SJCRH30 (cell line): ENCODE measurements at regions not wholly inside any gene's neighbourhood (a gene's known extent, or its start where the extent isn't known, plus 50 kb on each side); places are given as distances from the start of the nearest gene placed in this dataset.

ENCODE experiments used
- DNase-seq, 2 experiments: peaks; one replicate each; pipeline ENCODE4 v3.0.0-alpha.2; 2015 to 2020
- H3K27ac ChIP-seq: fragments of 250-450 bp; sonication (Bioruptor Pico); 2 replicates; pipeline ENCODE4 v1.5.1; 2020; ENCODE audit warnings: mild to moderate bottlenecking, moderate library complexity
- H3K27me3 ChIP-seq: fragments of 250-450 bp; sonication (Bioruptor Pico); 2 replicates; pipeline ENCODE4 v1.5.1; 2020; ENCODE audit warnings: mild to moderate bottlenecking, moderate library complexity
- H3K36me3 ChIP-seq: fragments of 250-450 bp; sonication (Bioruptor Pico); 2 replicates; pipeline ENCODE4 v1.5.1; 2020; ENCODE audit warnings: mild to moderate bottlenecking, moderate library complexity
- H3K4me1 ChIP-seq: fragments of 250-450 bp; sonication (Bioruptor Pico); 2 replicates; pipeline ENCODE4 v1.5.1; 2020; ENCODE audit warnings: mild to moderate bottlenecking, moderate library complexity
- H3K4me3 ChIP-seq: fragments of 250-450 bp; sonication (Bioruptor Pico); 2 replicates; pipeline ENCODE4 v1.5.1; 2020; ENCODE audit warnings: mild to moderate bottlenecking, moderate library complexity
- H3K9me3 ChIP-seq: fragments of 250-450 bp; sonication (Bioruptor Pico); replicated peaks from 2 replicates; pipeline ENCODE4 v1.5.1; 2020; ENCODE audit warnings: mild to moderate bottlenecking, moderate library complexity

- Histone ChIP-seq H3K27ac (no peak overlapping the region), H3K36me3 (no peaks in the 10 kb centered on the region), H3K9me3 (no peaks in the 10 kb centered on the region), H3K27me3 (0 out of 2 replicates have a peak, but pooled peaks cover 4% of the 10 kb centered on the region), H3K4me3 (no peak overlapping the region), H3K4me1 (no peaks in the 10 kb centered on the region)
- DNase-seq, result no peak
These were observed 192.6 kb upstream of the GGTLC1 start for GRCh38 chr20:24181151-24181550.

- Histone ChIP-seq H3K36me3 (no peaks in the 10 kb centered on the region), H3K27ac (no peak overlapping the region), H3K4me3 (no peak overlapping the region), H3K4me1 (0 out of 2 replicates have a peak, but pooled peaks cover 3% of the 10 kb centered on the region), H3K27me3 (no peaks in the 10 kb centered on the region), H3K9me3 (peaks cover 4% of the 10 kb centered on the region; the same call in 1 of the 2 replicates)
- DNase-seq, result no peak
These were observed 180.7 kb upstream of the GGTLC1 start for GRCh38 chr20:24169256-24169655.

DNA sequence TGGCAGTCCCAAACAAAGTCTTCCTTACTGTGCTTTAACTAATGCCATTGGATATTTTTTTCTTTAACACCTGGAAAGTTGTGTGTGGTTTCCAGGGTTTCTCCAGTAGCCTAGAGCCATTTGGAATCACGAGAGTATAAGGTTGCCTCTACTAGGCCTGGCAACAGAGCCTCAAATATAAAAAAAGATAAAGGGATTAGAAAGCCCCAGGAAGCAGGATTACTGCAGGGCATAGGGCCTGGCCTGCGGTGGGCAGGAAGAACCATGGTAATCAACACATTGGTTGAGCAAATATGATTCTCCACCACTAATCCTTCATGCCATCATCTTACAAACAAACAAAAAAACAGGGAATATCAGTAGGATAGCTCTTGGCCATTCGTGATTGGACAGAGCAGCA, 177.8 kb upstream of the GGTLC1 start:
- no peaks in the 10 kb centered on the region for H3K36me3 ChIP-seq
- no peak overlapping the region for H3K27ac ChIP-seq

DNA sequence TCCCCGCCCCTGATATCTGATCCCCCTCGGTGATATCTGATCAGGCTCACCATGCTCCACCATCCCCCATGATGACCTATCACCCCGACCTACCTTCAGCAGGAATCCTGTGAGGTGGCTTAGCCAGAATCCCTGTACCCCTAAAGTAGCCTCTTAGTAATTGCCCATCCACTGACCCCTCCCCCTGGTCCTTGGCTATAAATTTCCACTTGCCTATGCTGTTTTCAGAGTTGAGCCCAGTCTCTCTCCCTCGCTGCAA, 177.5 kb upstream of the GGTLC1 start:
- DNase-seq, result no peak
- Histone ChIP-seq H3K4me3 (no peak overlapping the region), H3K4me1 (0 out of 2 replicates have a peak, but pooled peaks cover 3% of the 10 kb centered on the region), H3K27ac (no peak overlapping the region), H3K9me3 (no peaks in the 10 kb centered on the region), H3K36me3 (no peaks in the 10 kb centered on the region), H3K27me3 (no peaks in the 10 kb centered on the region)

More for the DNA sequence above, 177.8 kb upstream of the GGTLC1 start:
- H3K27me3 ChIP-seq, result no peaks in the 10 kb centered on the region
- H3K9me3 ChIP-seq, result no peaks in the 10 kb centered on the region
- DNase-seq, result peak in 1 of 2 experiments; percentile 31
- 0 out of 2 replicates have a peak, but pooled peaks cover 3% of the 10 kb centered on the region for H3K4me1 ChIP-seq
- H3K4me3 ChIP-seq, result no peak overlapping the region

DNA sequence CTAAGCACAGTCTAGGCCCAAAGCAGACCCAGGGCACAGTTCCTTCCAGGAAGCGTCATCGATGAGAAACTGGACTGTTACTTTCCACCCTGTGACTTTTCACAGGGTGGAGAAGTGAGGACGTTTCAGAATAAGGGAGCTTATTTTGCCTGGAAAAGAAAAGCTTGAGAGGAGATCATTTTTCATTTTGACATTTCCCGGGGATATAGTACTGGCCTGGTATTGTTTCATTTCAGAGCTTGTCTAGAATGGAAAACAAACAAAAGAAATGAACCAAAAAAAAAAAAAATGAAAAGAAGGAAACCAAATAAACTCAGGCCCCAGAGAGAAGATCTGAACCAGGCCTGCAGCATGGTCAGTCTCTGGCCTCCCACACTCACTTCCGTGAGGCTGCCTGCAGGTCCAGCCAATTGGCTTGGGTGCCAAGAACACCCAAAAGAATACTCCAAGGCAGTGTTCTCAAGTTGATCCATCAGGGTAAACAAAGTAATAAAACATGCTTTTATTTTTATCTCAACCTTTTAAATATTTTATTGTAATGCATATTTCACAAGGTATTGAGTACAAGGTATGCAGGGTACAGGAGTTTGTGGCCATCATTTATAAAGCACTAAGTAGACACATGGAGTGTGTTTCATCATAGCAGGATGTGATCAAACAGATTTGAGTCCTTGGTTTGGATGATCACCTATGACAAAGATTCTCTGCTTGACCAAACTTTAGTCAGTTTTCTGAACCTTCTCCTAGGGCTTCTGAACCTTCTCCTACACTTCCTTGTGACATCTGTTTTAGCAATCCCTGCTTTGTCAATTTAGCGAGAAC, 176.9 kb upstream of the GGTLC1 start:
- no peaks in the 10 kb centered on the region for H3K36me3 ChIP-seq
- H3K4me3 ChIP-seq, result no peak overlapping the region
- H3K4me1 ChIP-seq, result 0 out of 2 replicates have a peak, but pooled peaks cover 3% of the 10 kb centered on the region
- no peak overlapping the region for H3K27ac ChIP-seq
- DNase-seq, result no peak
- H3K27me3 ChIP-seq, result no peaks in the 10 kb centered on the region
- H3K9me3 ChIP-seq, result no peaks in the 10 kb centered on the region

DNA sequence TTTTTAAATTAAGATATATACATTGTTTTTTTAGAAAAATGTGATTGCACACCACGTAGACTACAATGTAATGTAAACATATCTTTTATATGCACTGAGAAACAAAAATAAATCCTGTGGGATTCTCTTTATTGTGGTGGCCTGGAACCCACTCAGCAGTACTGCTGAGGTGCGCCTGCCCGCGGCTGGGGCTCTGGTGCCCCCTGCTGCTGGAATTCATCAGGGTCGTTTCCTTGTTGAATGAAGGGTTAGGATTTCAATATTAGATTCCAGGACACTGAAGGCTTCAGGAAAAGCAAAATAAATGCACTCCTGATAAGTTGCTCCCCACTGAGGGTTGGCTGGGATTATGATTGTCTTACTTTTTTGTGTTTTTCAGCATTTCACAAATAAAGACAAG, 175.8 kb upstream of the GGTLC1 start:
- Histone ChIP-seq H3K4me1 (0 out of 2 replicates have a peak, but pooled peaks cover 3% of the 10 kb centered on the region), H3K27me3 (no peaks in the 10 kb centered on the region), H3K4me3 (no peak overlapping the region), H3K36me3 (no peaks in the 10 kb centered on the region), H3K27ac (no peak overlapping the region), H3K9me3 (no peaks in the 10 kb centered on the region)
- DNase-seq, result peak in 1 of 2 experiments; percentile 24

- H3K27me3 ChIP-seq, result no peaks in the 10 kb centered on the region
- no peaks in the 10 kb centered on the region for H3K9me3 ChIP-seq
- H3K4me3 ChIP-seq, result no peak overlapping the region
- no peak for DNase-seq
- 0 out of 2 replicates have a peak, but pooled peaks cover 3% of the 10 kb centered on the region for H3K4me1 ChIP-seq
- H3K27ac ChIP-seq, result no peak overlapping the region
- no peaks in the 10 kb centered on the region for H3K36me3 ChIP-seq
These were observed 174.9 kb upstream of the GGTLC1 start for GRCh38 chr20:24163506-24163905.

DNA sequence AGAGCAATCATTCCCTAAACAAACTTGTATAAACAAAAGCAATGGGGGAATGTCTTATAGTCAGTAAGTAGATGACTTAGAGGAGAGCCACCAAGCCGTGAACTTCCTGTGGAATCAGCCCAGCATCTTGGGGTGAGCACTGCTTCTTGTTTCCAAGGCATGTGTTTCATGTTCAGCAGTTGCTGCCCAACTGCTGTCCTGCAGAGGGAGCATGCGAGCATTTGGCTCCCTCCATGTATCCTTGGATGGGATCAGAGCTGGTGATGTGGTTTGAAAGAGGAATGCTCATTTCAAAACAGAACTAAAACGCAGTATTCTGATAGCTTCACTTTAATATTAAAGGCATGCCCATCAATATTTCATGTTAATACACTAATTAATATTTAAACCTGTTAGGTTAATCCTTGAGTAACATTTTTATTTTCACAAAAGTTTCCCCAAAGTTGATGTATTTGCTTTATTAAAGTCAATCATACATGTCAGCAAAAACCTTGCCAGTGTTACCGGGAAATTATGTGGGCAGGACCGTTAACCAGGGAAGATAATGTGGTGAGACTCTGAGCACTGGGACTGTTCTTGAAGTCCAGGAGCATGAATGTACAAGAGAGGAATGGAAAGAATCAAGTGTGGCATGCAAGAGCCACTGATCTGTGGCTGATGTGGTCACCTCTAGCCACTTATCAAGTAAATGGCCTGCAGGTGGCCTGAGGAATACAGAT, 172.1 kb upstream of the GGTLC1 start:
- H3K4me1 ChIP-seq, result no peaks in the 10 kb centered on the region
- H3K27me3 ChIP-seq, result no peaks in the 10 kb centered on the region
- peak; percentile 22 to 62 for DNase-seq
- no peak overlapping the region for H3K27ac ChIP-seq
- no peaks in the 10 kb centered on the region for H3K9me3 ChIP-seq
- H3K4me3 ChIP-seq, result no peak overlapping the region
- H3K36me3 ChIP-seq, result no peaks in the 10 kb centered on the region

GRCh38 chr20:24158281-24158680, 169.7 kb upstream of the GGTLC1 start:
- Histone ChIP-seq H3K27me3 (no peaks in the 10 kb centered on the region), H3K27ac (no peak overlapping the region), H3K4me3 (no peak overlapping the region), H3K9me3 (no peaks in the 10 kb centered on the region), H3K36me3 (no peaks in the 10 kb centered on the region), H3K4me1 (no peaks in the 10 kb centered on the region)
- no peak for DNase-seq

GRCh38 chr20:24157213-24157612, 168.6 kb upstream of the GGTLC1 start:
- H3K9me3 ChIP-seq, result no peaks in the 10 kb centered on the region
- no peak overlapping the region for H3K4me3 ChIP-seq
- no peaks in the 10 kb centered on the region for H3K4me1 ChIP-seq
- H3K36me3 ChIP-seq, result no peaks in the 10 kb centered on the region
- no peak for DNase-seq
- H3K27ac ChIP-seq, result no peak overlapping the region
- no peaks in the 10 kb centered on the region for H3K27me3 ChIP-seq

DNA sequence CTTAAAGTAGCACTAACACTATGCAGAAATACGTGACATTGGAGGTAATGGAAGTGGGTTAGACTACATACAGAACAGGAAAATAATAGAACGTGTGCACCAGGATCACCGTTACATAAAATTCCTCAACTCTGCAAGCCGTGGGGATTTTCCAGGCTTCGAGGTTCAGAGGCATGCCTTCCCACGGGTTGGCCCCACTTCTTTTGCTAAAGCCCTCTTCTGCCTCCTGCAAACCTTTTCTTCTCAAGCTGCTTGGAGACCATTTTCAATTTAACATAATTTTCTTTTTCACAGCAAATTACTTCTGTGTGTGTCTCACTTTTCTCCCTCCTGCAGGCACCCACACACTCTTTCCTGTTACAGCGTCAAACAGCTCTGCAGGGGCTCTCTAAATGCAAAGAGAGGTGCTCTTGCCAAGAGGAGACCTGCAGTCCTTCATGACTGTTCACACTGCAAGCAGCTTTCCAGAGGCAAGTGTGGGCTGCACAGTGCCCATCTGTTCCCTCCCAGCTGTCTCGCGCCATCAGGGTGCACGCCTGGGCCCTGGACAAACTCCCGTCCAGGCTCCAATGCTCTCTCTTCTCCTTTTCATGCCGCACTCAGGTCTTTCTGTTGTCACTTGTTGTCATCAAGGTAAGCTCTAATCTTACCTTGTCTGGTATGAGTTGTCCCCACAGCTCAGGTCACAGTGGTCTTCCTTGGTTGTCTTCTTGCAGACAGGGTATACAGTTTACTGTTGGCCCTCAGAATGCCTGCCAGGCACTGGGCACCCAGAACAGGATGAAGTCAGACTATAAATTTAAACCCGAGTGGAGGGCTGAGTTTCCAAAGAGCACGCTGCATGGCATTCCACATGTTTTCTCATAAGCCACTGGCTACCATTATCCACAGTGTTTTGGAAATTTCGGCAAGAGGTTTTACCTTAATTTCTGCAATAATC, 164.8 kb upstream of the GGTLC1 start:
- Histone ChIP-seq H3K9me3 (no peaks in the 10 kb centered on the region), H3K4me1 (no peaks in the 10 kb centered on the region), H3K27me3 (no peaks in the 10 kb centered on the region), H3K36me3 (no peaks in the 10 kb centered on the region), H3K4me3 (no peak overlapping the region), H3K27ac (no peak overlapping the region)
- DNase-seq, result no peak

DNA sequence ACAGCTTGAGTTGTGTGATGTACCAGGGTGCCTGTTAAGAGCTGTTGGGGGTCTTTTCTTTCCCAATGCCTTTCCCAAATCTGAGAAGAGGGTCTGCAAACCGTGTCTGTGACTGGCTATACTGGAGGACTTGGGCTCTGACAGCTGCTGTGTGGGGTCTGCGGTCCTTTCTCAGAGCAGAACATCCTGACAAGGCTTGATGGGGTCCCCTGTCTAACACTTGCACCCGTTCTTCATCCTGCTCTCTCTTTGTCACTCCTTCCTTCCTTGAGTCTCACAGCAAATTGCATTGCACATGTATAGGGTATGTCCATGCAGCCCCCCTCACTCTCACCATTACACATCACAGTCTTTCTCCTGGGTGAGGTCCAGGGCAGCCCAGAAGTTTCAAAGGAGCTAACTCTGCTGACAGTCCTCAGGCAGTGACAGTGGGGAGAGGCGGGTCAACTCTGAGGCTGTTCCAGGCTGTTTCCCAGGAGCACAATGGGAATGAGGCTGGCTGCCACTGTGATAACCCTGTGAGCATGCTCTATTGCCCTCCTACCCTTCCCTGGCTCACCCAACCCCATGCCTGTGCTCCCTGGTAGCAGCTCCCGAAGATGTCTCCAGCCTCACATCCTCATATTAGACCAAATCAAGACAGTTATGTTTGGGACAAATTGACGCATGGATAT, 163.2 kb upstream of the GGTLC1 start:
- Histone ChIP-seq H3K4me1 (no peaks in the 10 kb centered on the region), H3K9me3 (no peaks in the 10 kb centered on the region), H3K36me3 (no peaks in the 10 kb centered on the region), H3K27ac (no peak overlapping the region), H3K4me3 (no peak overlapping the region), H3K27me3 (no peaks in the 10 kb centered on the region)
- DNase-seq, result no peak

GRCh38 chr20:24150406-24150805, 161.8 kb upstream of the GGTLC1 start:
- Histone ChIP-seq H3K27ac (no peak overlapping the region), H3K36me3 (no peaks in the 10 kb centered on the region), H3K4me1 (no peaks in the 10 kb centered on the region), H3K9me3 (no peaks in the 10 kb centered on the region), H3K4me3 (no peak overlapping the region), H3K27me3 (no peaks in the 10 kb centered on the region; the same call in 1 of the 2 replicates)
- DNase-seq, result no peak

DNA sequence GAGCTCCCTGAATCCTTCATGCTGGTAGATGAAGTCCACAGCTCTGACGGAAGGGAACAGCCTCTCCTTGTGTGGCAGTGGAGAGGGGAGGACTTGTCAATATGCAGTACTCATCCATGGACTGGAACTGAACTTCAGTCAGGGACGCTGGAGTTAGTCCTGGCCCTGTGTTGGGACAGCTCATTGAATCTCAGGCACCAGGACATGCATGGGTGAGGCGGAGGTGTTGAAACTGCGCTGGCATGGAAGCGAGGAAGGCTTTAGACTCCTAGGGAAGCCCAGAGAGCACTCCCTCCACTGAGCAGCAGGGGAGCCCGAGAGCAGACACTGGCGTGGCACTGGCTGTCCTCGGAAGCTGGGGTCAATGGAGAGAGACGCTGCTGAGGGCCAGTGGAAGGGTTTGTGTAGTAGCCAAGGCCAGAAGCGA, 161.3 kb upstream of the GGTLC1 start:
- H3K36me3 ChIP-seq, result no peaks in the 10 kb centered on the region
- H3K27me3 ChIP-seq, result no peaks in the 10 kb centered on the region; the same call in 1 of the 2 replicates
- no peak overlapping the region for H3K27ac ChIP-seq
- H3K9me3 ChIP-seq, result no peaks in the 10 kb centered on the region
- no peak overlapping the region for H3K4me3 ChIP-seq
- DNase-seq, result peak; percentile 16 to 41
- H3K4me1 ChIP-seq, result no peaks in the 10 kb centered on the region
